Ovary (tissue), 3 donors: ENCODE measurements at regions not wholly inside any gene's neighbourhood (a gene's known extent, or its start where the extent isn't known, plus 50 kb on each side); places are given as distances from the start of the nearest gene placed in this dataset.

Source experiments
- POLR2A ChIP-seq: fragments of 450-650 bp; IDR thresholded peaks from one replicate; pipeline ENCODE4 v1.6.1; 2017; ENCODE audit warnings: antibody characterized with exemption, mild to moderate bottlenecking, moderate library complexity
- TF ChIP-seq, protein P1 (sequence below), 3 donors: fragments of 450-650 bp in 2 of 3; fragments of 200-600 bp in 1 of 3; IDR thresholded peaks; one replicate each; pipeline versions ENCODE4 v1.5.1 to v1.8.0; 2016 to 2022; ENCODE audit warnings: antibody characterized with exemption in 3 of 3, mild to moderate bottlenecking in 1 of 3
- donor health status: DM: no; HTN: no; CAD: no.

DNA sequence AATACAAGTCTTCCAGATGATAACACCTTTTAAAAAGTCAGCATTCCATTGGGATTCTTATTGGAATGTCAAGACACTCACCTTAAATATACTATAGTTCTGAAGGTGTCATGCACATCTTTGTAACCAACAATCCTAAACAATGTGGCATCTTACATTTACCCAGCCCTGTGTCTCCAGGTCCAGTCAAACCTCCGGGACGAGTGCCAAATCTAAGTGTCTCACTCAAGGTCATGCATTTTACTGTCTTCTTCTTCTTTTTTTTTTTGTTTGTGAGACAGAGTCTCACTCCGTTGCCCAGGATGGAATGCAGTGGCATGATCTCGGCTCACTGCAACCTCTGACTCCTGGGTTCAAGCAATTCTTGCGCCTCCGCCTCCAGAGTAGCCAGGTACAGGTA lies 206.9 kb upstream of the FAM98A start:
- TF ChIP-seq, protein P1, sequence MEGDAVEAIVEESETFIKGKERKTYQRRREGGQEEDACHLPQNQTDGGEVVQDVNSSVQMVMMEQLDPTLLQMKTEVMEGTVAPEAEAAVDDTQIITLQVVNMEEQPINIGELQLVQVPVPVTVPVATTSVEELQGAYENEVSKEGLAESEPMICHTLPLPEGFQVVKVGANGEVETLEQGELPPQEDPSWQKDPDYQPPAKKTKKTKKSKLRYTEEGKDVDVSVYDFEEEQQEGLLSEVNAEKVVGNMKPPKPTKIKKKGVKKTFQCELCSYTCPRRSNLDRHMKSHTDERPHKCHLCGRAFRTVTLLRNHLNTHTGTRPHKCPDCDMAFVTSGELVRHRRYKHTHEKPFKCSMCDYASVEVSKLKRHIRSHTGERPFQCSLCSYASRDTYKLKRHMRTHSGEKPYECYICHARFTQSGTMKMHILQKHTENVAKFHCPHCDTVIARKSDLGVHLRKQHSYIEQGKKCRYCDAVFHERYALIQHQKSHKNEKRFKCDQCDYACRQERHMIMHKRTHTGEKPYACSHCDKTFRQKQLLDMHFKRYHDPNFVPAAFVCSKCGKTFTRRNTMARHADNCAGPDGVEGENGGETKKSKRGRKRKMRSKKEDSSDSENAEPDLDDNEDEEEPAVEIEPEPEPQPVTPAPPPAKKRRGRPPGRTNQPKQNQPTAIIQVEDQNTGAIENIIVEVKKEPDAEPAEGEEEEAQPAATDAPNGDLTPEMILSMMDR (IDR thresholded peaks at IDR 0.05): no peak
- TF ChIP-seq POLR2A: no peak
